Stimulated activated CD4-positive, alpha-beta T cell treated with anti-CD3 and anti-CD28 coated beads, Interleukin-1b, Interleukin-23, amount 100 ng/mL, for 4 hours (primary cell): ENCODE measurements at regions not wholly inside any gene's neighbourhood (a gene's known extent, or its start where the extent isn't known, plus 50 kb on each side); places are given as distances from the start of the nearest gene placed in this dataset.
"Not testable (repeated sequence)": the region's sequence is repeated elsewhere in the genome, so short reads cannot be mapped to it uniquely, and the experiment has no call there.

ENCODE experiments used
- DNase-seq, 2 donors: peaks; one replicate each; pipeline ENCODE4 v3.0.0-alpha.2; 2020; ENCODE audit warnings: low read depth in 2 of 2

DNA sequence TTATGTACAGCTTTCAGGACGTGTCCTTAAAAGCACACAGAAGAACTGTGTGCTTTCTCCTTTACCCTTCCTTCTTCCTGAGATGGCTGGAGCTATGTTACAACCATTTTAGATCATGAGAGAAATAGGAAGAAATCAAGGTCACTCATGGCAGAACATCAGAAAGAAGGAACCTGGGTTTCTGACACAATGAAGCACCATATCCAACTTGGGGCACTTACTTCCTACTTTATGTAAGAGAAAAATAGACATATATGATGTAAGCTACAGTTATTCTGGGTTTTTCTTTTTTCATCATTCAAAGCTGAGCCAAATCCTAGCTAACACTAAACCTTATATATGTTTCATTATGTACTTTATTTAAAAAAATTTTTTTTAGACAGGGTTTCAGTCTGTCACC, 79.5 kb downstream of the FAM161A start:
- no peak for DNase-seq

DNA sequence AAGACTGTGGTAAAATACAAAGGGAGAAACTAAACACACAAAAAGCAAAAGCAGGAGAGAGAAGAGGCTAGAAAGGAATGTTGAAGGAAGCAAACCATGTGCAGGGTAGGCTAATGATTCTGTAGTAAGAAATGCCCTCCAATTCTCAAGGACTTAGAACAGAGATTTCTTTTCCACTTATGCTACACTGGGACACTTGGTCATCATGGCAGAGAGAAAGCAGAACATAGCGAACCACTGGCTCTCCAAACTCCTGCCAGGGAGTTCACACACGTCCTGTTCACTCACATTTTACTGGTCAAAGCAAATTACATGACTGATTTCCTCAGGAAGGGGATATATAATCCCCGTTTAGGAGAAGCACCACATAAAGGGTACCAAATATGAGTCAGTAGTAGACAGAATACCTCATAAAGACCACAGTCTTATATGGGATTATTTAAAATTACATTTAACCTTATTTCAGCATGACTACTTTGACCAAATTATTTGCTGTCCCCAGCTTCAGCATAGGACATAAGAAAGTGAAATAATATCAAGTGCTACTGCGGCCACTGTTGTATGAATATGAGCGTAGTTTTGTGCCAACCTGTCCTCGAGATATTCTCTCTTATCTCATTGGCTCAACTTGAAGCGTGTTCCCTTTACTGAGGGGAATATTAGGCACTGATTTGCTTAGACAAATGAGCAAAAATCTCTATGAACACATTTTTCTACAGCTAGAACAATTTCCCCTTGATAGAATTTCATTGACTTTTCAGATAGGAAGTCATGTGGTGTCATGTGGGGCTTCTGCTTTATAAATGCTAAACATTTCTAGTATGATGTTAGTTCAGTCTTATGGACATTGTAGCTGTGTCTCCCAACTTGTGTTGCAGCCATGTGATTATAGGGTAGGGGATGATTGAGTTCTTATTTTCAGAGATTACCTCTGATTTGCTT, 81.7 kb downstream of the FAM161A start:
- no peak for DNase-seq

DNA sequence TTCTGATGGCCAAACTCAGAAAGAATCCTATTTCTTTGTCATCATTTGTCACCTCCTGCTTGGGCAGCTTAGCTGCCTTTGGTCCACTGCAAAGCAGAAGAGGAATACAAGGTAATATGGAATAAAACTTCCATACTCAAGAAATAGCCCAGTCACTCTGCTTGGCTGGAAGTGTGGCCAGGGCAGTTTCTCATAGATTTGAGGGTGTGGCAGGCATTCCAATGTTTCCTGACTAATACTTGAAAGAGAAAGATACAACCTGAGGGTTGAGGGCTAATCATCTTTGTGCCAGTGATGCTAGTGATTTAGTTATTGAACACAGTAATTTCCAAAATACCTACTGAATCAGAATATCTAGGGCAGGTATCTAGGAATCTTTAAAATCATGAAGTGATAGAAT, 83.1 kb downstream of the FAM161A start:
- DNase-seq = no peak

DNA sequence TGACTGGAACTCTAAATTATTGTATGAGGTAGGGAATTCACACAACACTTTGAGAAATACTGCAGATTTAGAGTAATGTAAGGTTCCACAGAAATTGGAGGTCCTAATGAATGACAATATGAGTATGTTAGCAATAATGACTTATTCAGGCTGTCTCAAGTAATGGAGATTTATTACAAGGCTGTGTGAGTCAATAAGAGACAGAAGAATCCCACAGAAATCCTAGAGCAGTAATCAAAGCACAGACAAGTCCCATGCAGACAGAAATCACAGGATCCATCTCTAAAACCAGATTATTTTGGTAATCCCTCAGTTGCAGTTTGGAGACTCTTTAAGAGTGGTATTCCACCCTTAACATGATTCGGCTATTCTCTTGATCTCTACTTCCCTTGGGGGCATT, 83.6 kb downstream of the FAM161A start:
- DNase-seq = no peak

DNA sequence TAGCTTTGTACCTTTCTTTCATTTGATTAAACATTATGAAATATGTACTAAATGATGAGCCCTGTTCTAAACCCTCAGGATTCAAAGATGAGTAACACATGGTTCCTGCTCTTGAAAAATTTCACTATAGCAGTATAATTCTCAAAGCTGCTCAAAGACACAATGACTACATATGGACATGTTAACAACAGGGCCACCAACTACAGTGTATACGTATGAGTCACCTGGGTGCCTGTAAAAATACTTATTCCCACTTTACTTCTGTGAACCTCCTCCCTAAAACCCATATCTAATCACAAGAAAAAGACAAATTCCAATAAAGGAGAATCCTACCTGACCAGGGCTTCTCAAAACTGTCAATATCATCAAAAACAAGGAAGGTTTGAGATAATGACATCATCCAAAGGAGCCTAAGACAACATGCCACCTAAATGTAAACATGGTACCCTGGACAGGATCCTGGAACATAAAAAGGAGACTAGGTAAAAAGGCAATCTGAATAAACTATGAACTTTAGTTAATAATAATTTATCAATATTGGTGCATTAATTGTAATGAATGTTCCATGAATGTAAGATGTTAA, 84.7 kb downstream of the FAM161A start:
- DNase-seq = no peak

DNA sequence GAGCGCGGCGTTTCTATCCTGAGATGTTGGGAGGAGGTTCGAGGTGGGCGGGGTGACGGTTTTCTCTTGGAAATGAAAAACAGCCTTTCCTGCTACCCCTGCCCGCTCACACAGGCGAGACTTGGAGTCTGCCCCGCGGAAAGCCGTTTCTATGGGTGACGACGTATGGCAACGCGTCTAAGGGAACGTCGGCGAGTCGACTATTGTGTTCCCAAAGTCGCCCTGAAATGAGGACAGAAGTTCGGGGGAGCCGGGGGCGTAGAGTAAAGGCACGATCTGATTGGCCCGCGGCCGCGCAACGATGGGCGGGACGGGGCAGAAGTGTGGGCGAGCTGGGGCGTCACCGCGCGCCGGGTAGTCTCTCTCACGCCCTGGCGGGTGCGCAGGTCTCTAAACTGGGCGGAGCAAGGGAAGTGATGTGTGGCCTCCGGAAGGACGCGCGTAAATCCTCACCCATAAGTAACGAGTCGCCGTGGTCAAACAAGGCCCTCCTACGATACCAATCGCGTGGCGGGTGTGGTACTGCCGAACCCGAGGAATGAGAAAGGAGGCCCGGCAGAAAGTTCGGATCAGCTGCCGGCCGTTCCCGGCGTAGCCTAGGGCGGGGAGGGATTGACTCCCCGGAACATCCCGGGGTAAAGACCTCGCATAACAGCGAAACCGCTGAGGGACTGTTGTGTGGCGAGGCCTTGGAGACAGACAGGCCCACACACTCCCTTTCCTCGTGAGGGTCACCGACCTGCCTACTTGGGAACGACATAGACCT, 89.6 kb downstream of the FAM161A start:
- DNase-seq = peak; percentile 88 to 93

DNA sequence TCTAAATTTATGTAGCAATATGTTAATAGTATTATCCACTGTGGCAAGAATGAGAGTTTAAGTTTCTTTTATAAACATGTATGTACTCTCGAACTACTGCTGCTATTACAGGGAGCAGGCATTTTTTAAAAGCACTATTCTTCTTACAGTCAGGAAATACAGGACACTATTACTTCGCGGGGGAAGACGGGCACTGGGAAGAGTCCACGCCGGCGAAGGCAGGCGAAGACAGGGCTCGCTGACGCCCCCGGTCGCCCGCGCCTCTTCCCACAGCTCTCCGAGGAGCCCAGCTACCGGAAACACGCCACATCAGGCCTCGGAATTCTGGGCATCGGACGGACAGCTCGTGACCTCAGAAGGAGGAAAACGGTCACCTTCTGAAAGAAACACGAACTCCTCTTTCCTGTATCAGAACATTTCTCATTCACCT, 90.2 kb downstream of the FAM161A start:
- DNase-seq = no peak

DNA sequence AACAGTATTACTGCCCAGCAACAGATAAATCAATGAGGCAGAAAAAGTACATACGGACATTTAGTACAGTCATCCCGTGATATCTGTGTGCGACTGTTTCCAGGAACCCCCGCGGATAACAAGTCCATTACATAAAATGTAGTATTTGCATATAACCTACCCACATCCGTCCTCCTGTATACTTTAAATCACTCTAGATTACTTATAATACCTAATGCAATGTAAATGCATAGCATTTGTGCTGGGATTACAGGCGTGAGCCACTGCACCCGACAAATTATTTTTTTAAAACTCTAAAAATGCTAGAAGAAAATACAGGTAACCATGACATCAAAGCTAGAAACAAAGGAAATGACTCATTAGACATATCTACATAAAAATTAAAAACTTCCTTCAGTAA, 91.6 kb downstream of the FAM161A start:
- DNase-seq = no peak

DNA sequence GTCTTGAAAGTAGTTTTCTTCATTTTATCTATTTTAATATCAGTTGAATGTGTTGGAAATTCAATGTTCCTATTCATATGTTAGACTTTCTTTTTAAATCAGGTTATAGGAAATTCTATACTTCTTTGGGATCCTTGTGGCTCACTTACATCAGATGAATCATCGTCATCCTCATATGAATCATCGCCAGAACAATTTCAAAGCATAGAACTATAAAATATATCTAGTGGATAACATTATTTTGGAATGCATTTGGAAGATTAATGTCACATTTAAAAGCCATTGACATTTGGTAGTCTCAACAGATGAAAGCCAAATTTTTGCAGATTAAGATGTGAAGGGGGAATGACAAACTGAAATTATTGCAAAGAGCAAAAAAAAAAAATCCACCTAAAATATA, 94.1 kb downstream of the FAM161A start:
- no peak for DNase-seq

DNA sequence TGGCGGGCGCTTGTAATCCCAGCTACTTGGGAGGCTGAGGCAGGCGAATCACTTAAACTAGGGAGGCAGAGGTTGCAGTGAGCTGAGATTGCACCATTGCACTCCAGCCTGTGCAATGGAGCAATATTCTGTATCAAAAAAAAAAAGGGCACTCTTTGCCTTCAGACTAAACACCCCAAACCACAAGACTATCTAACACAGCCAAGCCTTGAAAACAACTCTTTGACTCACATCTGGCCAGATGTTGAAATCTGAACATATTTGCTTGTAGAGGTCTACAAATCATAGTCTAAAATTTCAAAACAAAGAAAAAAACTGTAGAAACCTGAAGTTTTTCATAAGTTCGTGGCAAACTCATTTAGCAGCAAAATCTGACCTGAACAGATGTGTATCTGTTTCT, 94.9 kb downstream of the FAM161A start:
- DNase-seq = no peak

DNA sequence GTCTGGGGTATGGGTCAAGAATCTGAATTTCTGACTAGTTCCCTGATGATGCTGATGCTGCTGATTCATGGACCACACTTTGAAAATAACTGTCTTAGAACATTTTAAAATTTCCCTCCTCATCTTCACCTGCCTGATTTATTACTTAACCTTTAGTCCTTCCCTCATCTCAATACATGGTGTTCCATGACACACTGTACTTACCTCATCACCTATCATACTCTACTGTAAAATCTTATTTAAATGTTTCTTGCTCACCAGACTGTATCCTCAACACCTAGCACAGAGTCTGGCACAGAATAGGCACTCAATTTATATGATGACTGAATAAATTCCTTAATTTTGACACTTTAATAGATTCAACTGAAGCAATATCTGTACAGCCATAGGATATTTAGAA, 95.7 kb downstream of the FAM161A start:
- DNase-seq = no peak

DNA sequence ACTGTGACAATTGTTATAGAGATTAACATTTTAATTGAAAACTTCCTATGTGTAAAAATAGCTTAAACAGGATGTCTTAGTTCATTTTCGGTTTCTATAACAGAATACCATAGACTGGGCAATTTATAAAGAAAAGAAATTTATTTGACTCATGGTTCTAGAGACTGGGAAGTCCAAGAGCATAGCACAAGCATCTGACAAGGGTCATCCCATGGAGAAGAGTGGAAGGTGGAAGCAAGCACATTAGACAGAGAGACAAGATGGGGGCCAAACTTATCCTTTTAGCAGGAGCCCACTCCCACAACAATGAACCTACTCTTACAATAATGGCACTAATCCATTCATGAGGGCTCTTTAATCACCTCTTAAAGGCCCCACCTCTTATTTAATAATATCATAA, 100.3 kb downstream of the FAM161A start:
- DNase-seq = no peak

DNA sequence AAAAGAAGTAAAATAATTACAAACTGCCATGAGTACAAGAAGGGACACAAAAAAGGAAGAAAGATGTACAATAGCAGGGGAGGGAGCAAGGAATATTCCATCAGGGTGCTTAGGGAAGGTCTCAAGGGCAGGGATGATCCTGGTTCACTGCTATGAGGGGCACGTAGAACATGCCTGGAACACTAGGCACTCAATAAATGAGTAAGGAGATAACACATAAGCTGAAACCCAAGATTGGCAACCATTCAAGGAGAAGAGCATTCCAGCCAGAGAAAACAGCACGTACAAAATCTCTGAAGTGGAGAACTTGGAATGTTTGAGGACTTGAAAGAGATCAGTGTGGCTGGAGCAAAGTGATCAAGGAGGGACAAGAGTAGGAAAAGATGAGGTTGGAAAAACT, 103.2 kb downstream of the FAM161A start:
- DNase-seq = no peak

DNA sequence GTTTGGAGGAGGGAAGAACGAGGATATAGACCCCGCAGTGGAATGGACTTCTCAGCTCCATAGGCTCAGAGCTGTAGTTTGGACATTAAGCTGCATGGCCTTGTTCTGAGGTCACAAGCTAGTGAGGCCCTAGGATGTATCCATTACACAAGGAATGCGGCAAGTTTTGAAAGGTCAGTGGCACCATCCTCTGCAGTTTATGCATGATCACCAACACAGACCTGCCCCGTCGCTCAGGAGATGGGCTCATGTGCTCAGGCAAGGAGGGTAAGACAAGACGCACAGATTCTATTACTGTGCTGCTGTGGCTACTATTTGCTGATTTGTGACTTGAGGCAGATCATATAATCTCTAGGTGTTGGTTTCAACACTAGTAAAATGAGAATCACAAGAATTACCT, 110.9 kb downstream of the FAM161A start:
- DNase-seq = no peak

DNA sequence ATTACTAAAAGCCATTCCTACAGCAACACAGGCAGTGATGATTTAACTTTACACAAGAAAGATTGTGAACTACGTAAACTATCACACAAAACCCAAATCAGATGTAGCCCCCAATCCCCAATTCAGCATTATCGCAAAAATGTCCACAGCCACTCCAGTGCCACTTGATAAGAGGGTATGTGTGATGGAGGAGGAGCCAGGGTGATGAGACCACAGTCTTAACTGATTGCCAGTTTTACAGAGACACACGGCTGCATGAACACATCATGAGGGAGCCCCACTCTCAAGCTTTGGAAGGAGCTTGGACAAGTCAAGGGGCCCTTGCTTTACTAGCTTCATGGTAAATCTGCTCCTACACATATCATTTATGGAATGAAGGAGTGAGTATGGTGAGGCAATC, 116.0 kb downstream of the FAM161A start:
- DNase-seq = no peak

DNA sequence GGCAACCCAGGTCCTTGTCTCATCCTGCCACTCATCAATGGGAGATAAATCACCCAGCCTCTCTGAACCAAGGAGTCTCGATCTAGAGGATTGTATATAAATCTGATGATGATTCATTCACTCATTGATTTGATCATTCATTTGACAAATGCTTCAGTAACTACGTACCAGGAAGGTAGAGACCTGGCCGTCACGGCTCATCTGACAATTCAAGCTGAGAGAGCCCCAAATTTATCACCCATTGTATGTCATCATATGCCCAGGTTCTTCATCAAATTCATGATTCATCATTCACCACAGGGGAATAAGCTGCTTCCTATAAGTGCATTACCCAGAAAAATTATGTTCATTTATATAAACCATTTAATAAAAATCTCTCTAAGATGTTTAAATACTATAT, 116.9 kb downstream of the FAM161A start:
- no peak for DNase-seq

DNA sequence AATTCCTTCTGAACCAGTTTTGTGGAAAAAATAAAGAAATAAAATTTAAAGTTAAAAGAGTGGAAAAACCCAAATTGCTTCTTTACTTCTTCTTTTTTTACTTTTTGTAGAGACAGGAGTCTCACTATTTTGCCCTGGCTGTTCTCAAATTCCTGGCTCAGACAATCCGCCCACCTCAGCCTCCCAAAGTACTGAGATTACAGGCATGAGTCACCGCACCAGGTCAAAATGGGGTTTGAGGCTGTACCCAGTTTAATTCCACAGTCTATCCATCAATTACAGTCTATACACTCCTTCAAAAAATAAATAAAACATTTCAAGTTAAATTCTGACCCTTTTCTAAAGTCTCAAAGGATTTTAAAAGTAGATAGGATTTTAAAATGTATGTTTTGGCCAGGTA, 120.3 kb downstream of the FAM161A start:
- no peak for DNase-seq

DNA sequence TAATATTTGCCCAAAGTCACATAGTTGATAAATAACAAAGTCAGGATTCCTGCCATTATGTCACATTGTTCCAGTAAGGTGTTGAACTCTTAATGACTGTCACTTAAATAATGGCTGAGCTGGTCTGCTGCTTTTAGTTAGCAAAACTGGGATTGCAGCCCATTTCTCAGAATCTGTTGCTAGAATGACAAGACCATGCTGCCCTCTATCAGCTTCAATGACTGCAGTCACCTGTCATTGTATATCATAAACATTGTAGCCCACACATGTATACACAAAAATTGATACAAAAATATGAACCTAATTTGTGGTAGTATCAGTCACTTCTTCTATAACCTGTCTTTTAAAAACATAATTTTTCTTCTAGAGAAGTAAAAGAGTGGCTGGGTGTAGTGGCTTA, 121.1 kb downstream of the FAM161A start:
- no peak for DNase-seq

DNA sequence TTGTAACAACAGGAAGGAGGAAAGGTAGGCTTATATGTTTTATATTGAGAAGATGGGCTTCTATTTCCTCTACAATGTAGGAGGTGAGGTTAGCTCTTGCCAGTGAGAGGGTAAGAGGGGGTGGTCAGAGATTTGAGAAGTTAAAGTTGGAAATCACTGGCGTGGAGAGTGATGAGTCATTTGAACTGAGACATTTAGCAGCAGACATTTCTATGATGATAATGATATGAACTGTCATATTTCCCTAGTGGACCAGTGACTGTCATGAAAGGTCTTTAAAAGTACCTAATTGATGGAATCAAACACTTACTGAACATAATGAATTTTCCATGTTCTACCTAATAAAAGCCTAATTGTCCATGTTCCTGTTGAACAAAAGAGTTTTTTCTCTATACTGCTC, 126.1 kb downstream of the FAM161A start:
- DNase-seq = no peak

DNA sequence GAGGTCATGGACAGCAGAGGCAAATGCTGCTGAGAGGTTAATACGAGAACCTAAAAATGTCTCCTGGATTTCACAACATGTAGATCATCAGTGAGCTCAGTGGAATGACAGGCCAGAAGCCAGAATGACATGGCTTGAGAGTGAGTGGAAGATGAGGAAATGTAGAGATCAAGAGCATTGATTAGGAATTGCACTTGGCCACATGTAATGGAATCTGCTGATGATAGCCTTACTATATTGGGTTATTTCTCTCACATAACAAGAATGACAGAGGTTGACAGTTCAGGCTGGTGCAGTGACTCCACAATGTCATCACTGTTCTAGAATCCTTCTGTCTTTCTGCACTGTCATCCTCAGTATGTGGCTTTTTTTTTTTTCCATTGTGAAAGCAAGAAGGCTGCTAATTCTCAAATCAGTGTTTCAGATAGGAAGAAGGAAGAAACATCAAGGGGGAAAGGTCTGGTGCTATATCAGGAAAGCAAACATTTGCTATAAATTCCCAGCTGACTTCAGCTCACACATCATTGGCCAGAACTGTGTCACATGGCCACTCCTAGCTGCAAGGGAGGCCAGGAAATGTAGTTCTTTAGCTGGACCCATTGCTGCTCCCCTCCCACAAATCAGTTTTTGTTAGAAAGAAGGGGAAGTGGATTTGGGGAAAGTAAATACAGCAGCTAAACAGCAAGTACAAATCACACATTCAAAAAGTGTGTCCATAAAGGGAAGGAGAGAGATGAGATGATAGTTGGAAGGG, 127.2 kb downstream of the FAM161A start:
- no peak for DNase-seq

DNA sequence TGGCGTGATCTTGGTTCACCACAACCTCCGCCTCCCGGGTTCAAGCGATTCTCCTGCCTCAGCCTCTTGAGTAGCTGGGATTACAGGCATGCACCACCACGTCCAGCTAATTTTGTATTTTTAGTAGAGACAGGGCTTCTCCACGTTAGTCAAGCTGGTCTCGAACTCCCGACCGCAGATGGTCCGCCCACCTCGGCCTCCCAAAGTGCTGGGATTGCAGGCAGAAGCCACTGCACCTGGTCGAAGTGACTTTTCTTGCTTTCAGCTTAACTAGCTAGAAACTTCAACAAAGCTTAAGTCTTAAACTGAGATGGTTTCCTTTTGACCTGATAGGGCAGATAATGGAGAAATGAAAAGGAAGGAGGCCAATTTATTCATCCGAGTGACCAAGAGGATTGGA, 130.5 kb downstream of the FAM161A start:
- not testable (repeated sequence) for DNase-seq

DNA sequence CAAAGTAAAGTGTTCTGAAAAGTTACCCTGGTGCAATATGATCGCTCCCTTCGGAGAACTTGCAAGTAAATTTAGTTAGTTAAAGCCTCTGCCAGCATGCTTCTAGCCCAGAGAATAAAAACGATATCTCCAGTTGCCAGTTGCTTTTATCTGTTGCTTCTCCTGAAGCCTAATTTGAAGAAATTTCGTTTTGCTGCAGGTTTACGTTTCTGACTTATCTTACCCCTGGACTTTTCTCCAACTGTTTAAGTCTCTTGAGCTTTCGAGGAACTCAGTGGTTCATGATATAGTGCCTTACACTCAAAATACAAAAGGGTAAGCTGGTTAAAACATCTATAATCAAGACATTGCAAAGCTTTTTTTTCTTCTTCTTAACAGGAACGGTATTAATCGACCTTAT, 131.1 kb downstream of the FAM161A start:
- no peak for DNase-seq
